Transverse colon (tissue), 4 donors: ENCODE measurements at regions not wholly inside any gene's neighbourhood (a gene's known extent, or its start where the extent isn't known, plus 50 kb on each side); places are given as distances from the start of the nearest gene placed in this dataset.
"Not testable (repeated sequence)": the region's sequence is repeated elsewhere in the genome, so short reads cannot be mapped to it uniquely, and the experiment has no call there.

ENCODE experiments used
- DNase-seq: peaks from one replicate; pipeline ENCODE4 v3.0.0-alpha.2; 2019
- H3K27ac ChIP-seq, 4 donors: fragments of 200-600 bp; sonication (generic); 2 replicates each; pipeline ENCODE4 v1.5.1; 2016 to 2018; ENCODE audit warnings: inconsistent platforms in 4 of 4
- H3K27me3 ChIP-seq: fragments of 200-600 bp; sonication (generic); 2 replicates; pipeline ENCODE4 v1.5.1; 2017; ENCODE audit warnings: inconsistent platforms
- H3K36me3 ChIP-seq, 4 donors: fragments of 200-600 bp; sonication (generic); 2 replicates each; pipeline ENCODE4 v1.5.1; 2017 to 2019; ENCODE audit warnings: inconsistent platforms in 4 of 4
- H3K4me1 ChIP-seq, 4 donors: fragments of 200-600 bp; sonication (generic); 2 replicates each; pipeline ENCODE4 v1.5.1; 2017 to 2020; ENCODE audit warnings: inconsistent platforms in 4 of 4
- H3K4me3 ChIP-seq, 4 donors: fragments of 200-600 bp; sonication (generic); 1 replicate in 1 of 4; 2 replicates in 3 of 4; pipeline versions ENCODE4 v1.5.1 to v1.6.1; 2017 to 2019; ENCODE audit warnings: inconsistent platforms in 4 of 4
- H3K9me3 ChIP-seq, 2 donors: fragments of 200-600 bp; sonication (generic); 2 replicates each; pipeline ENCODE4 v1.5.1; 2017 to 2019; ENCODE audit warnings: inconsistent platforms in 2 of 2
- CTCF ChIP-seq, 5 experiments: fragments of 200-600 bp in 3 of 5; fragments of 450-650 bp in 2 of 5; sonication (generic) in 3 of 5; IDR thresholded peaks; 1 replicate in 2 of 5; 2 replicates in 3 of 5; pipeline ENCODE4 v1.5.1; 2016 to 2017; ENCODE audit warnings: antibody characterized with exemption in 5 of 5, inconsistent platforms in 3 of 5, mild to moderate bottlenecking in 2 of 5, moderate library complexity in 1 of 5
- EP300 ChIP-seq: sonication (generic); formaldehyde crosslinking; IDR thresholded peaks from one replicate; pipeline ENCODE4 v1.6.1; 2017; ENCODE audit warnings: antibody characterized with exemption, low read depth
- POLR2A ChIP-seq: fragments of 450-650 bp; IDR thresholded peaks from one replicate; pipeline ENCODE4 v1.6.1; 2016; ENCODE audit warnings: antibody characterized with exemption, mild to moderate bottlenecking, moderate library complexity
- POLR2AphosphoS5 ChIP-seq, 3 donors: sonication (generic); formaldehyde crosslinking; IDR thresholded peaks; one replicate each; pipeline ENCODE4 v1.6.1; 2016; ENCODE audit warnings: antibody characterized with exemption in 3 of 3
- WGBS, 2 donors: methylation state at CpG; one replicate each; pipeline ENCODE4 v1.1.5; 2018; ENCODE audit warnings: low coverage in 1 of 2; 5-methylcytosine and 5-hydroxymethylcytosine counted together
- in situ Hi-C, 4 donors: fragments of 200-750 bp; cut with MboI; loops; one replicate each; pipeline versions ENCODE4 v1.15.0 to v1.15.1; 2017; ENCODE audit warnings: low sequenced_read_pairs in 3 of 4, low pct_ligation_motif_present in 1 of 4, low pct_unique_long_range_greater_than_20kb in 1 of 4
- intact Hi-C: fragments of 100-400 bp; cut with DNase I; formaldehyde crosslinking; loops from one replicate; pipeline ENCODE4 v1.15.1; 2023; ENCODE audit warnings: low total_unique reads

DNA sequence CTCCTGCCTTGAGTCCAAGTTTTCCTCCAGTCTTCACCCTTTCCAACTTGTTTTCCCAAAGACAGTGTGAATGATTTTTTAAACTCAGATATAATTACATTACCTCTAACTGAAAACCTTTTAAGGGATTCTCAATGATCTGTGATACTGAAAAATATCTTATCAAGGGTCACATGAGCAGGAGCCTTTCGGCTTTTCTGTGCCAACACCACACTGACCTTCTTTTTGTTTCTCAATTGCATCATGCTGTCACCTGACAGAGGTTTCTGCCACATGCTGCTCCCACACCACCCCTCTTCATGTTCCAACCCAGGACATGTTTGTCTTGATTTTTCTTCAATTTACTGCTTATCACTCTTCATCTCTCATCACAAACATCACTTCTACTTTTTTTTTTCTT lies 820.0 kb downstream of the PRELID2 start:
- Histone ChIP-seq H3K9me3 (no peaks in the 10 kb centered on the region), H3K27me3 (no peaks in the 10 kb centered on the region), H3K36me3 (no peaks in the 10 kb centered on the region), H3K4me3 (no peak overlapping the region), H3K4me1 (no peaks in the 10 kb centered on the region), H3K27ac (no peak overlapping the region)
- intact Hi-C loops (no loop called here), in situ Hi-C loops (no loop called here)
- TF ChIP-seq EP300 (no peak), CTCF (IDR thresholded peaks at IDR 0.05) (no peak), POLR2A (no peak), POLR2AphosphoS5 (IDR thresholded peaks at IDR 0.05) (no peak)
- no peak for DNase-seq
- WGBS, 2 donors: 80 to 91% methylated on average over 1 of the region's 1 CpG

- no peak for TF ChIP-seq CTCF (IDR thresholded peaks at IDR 0.05)
- TF ChIP-seq POLR2A: no peak
- TF ChIP-seq POLR2AphosphoS5 (IDR thresholded peaks at IDR 0.05): no peak
- no peak for TF ChIP-seq EP300
- 71 to 74% methylated on average over 3 of the region's 3 CpGs for WGBS, 2 donors
- H3K9me3 ChIP-seq: no peaks in the 10 kb centered on the region
- no peak overlapping the region for H3K4me3 ChIP-seq
- H3K27me3 ChIP-seq: no peaks in the 10 kb centered on the region
- H3K27ac ChIP-seq: no peak overlapping the region
- in situ Hi-C loops: no loop called here
- H3K36me3 ChIP-seq: no peaks in the 10 kb centered on the region
- DNase-seq: no peak
- intact Hi-C loops: no loop called here
- H3K4me1 ChIP-seq: no peaks in the 10 kb centered on the region
Measured at GRCh38 chr5:145014109-145014508, 821.0 kb downstream of the PRELID2 start.

GRCh38 chr5:145010834-145011233 lies 824.3 kb downstream of the PRELID2 start:
- in situ Hi-C loops (no loop called here), intact Hi-C loops (no loop called here)
- Histone ChIP-seq H3K9me3 (no peaks in the 10 kb centered on the region), H3K27me3 (no peaks in the 10 kb centered on the region), H3K4me3 (no peak overlapping the region), H3K36me3 (no peaks in the 10 kb centered on the region), H3K4me1 (no peaks in the 10 kb centered on the region), H3K27ac (no peak overlapping the region)
- no peak for DNase-seq
- TF ChIP-seq EP300 (no peak), POLR2AphosphoS5 (IDR thresholded peaks at IDR 0.05) (no peak), CTCF (IDR thresholded peaks at IDR 0.05) (no peak), POLR2A (no peak)

- Histone ChIP-seq H3K4me3 (no peak overlapping the region), H3K4me1 (no peaks in the 10 kb centered on the region), H3K36me3 (no peaks in the 10 kb centered on the region), H3K27ac (no peak overlapping the region), H3K27me3 (no peaks in the 10 kb centered on the region), H3K9me3 (no peaks in the 10 kb centered on the region)
- intact Hi-C loops (no loop called here), in situ Hi-C loops (no loop called here)
- TF ChIP-seq POLR2A (no peak), EP300 (no peak), POLR2AphosphoS5 (IDR thresholded peaks at IDR 0.05) (no peak), CTCF (IDR thresholded peaks at IDR 0.05) (no peak)
- WGBS, 2 donors: 65 to 90% methylated on average over 1 to 2 of the region's 2 CpGs
- DNase-seq: no peak
Measured at GRCh38 chr5:145008876-145009530, 826.1 kb downstream of the PRELID2 start.

DNA sequence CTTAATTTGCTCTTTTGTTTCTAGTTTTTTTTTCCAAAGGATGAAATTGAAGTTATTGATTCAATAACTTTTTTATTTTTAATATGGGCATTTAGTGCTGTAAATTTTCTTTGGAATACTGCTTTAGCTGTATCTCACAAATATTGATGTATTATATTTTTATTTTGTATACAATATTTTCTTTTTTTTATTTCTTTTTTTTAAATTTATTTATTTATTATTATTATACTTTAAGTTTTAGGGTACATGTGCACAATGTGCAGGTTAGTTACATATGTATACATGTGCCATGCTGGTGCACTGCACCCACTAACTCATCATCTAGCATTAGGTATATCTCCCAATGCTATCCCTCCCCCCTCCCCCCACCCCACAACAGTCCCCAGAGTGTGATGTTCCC lies 823.7 kb downstream of the KCTD16 start:
- H3K36me3 ChIP-seq, intact Hi-C loops, in situ Hi-C loops: not testable (repeated sequence)

More for the DNA sequence above, 823.7 kb downstream of the KCTD16 start:
- not testable (repeated sequence) for H3K4me1 ChIP-seq, H3K9me3 ChIP-seq, DNase-seq, H3K27ac ChIP-seq, H3K27me3 ChIP-seq, H3K4me3 ChIP-seq
